ENCODE measurements at regions not wholly inside any gene's neighbourhood (a gene's known extent, or its start where the extent isn't known, plus 50 kb on each side); places are given as distances from the start of the nearest gene placed in this dataset.

DNA sequence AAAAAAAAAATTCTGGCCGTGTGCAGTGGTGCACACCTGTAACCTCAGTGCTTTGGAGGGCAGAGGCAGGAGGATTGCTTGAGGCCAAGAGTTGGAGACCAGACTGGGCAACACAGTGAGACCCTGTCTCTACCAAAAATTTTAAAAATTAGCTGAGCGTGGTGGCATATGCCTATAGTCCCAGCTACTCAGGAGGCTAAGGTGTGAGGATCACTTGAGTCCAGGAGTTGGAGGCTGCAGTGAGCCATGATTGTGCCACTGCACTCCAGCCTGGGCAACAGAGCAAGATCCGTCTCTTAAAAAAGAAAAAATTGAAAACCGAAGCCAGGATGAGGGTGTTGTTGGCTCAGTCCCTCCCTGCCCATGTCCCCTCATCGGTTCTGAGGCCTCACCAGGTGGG is 55.9 kb upstream of the PAX7 start:
- no peak overlapping the region for H2AK5ac ChIP-seq (ENCODE audit: low read depth, low read length)
- H4K8ac ChIP-seq (ENCODE audit: extremely low read depth, insufficient read depth, low read length), result no peak overlapping the region
- no peak overlapping the region for H3K27ac ChIP-seq (ENCODE audit: low read depth, low read length)
- H4K5ac ChIP-seq (ENCODE audit: insufficient read length, low read depth, low read length), result no peak overlapping the region
- H3K4me1 ChIP-seq (replicated peaks in 1 of 4; ENCODE audit: control insufficient read depth in 3 of 4, insufficient read depth in 4 of 4, low read length in 3 of 4), result no peaks in the 10 kb centered on the region; a peak in 1 of 7 replicates
- H2BK120ac ChIP-seq (replicated peaks; ENCODE audit: low read depth, low read length), result no peak overlapping the region
- no peak overlapping the region for H3K9ac ChIP-seq (replicated peaks in 1 of 4; ENCODE audit: extremely low read depth in 1 of 4, low read depth in 3 of 4, low read length in 3 of 4)
- H3K4ac ChIP-seq (replicated peaks; ENCODE audit: insufficient read length, low read depth, low read length), result no peak overlapping the region
- H3K79me2 ChIP-seq (ENCODE audit: control insufficient read depth in 1 of 2, insufficient read depth in 2 of 2, low read length in 2 of 2), result no peaks in the 10 kb centered on the region
- no peak overlapping the region for H3K14ac ChIP-seq (ENCODE audit: insufficient read length)
- CTCF ChIA-PET (ENCODE audit: partially characterized antibody), result interaction anchor here (0.7 to 38.3 kb wide), 41 partner anchors 9 to 729 kb away, joined by 3 to 984 read pairs (median 5); no protein-coding TSS in a partner anchor
- no peak for FAIRE-seq
- no peaks in the 10 kb centered on the region; the same call in 1 of the 2 replicates for H3K23me2 ChIP-seq (ENCODE audit: low read depth, low read length)
- 89% methylated on average over 5 of the region's 5 CpGs; no CpG with 5 or more reads in 1 of the 2 experiments for WGBS, 2 experiments (ENCODE audit: extremely low coverage in 1 of 2, insufficient coverage in 1 of 2, insufficient read length in 1 of 2, insufficient replicate concordance in 2 of 2, low coverage in 1 of 2, low lambda C conversion rate in 2 of 2, missing lambda C conversion rate in 1 of 2)
- no peak overlapping the region for H2BK15ac ChIP-seq (ENCODE audit: low read length)
- H2BK12ac ChIP-seq (ENCODE audit: low read depth, low read length), result no peak overlapping the region
- H2BK20ac ChIP-seq (ENCODE audit: low read length), result no peak overlapping the region
- no peak overlapping the region for H3K56ac ChIP-seq (replicated peaks; ENCODE audit: insufficient read length, low read depth, low read length)
- no peaks in the 10 kb centered on the region for H3K79me1 ChIP-seq (ENCODE audit: low read depth, low read length)
- H2AFZ ChIP-seq (ENCODE audit: low read length), result no peak overlapping the region
- H4K91ac ChIP-seq (replicated peaks; ENCODE audit: insufficient read length, low read length), result no peak overlapping the region
- no peaks in the 10 kb centered on the region for H3K36me3 ChIP-seq (ENCODE audit: control insufficient read depth in 2 of 4, insufficient read depth in 4 of 4, low read length in 3 of 4)
- H3K18ac ChIP-seq (ENCODE audit: extremely low read depth, low read length), result no peak overlapping the region
- H4K20me1 ChIP-seq (replicated peaks in 1 of 2; ENCODE audit: control insufficient read depth in 1 of 2, insufficient read depth in 2 of 2, low read length in 2 of 2), result no peaks in the 10 kb centered on the region
- POLR2A ChIA-PET (ENCODE audit: partially characterized antibody), result no interaction called here
- H3K23ac ChIP-seq (ENCODE audit: insufficient read length), result no peak overlapping the region
- H3K27me3 ChIP-seq (replicated peaks in 1 of 4; ENCODE audit: control insufficient read depth in 3 of 4, extremely low read depth in 1 of 4, insufficient read depth in 3 of 4, low read length in 3 of 4), result no peaks in the 10 kb centered on the region; a peak in 1 of 7 replicates
- H3K4me3 ChIP-seq (ENCODE audit: extremely low read depth in 1 of 4, insufficient read depth in 2 of 4, low read depth in 3 of 4, low read length in 4 of 4), result no peak overlapping the region
- no peaks in the 10 kb centered on the region for H3K9me3 ChIP-seq (ENCODE audit: insufficient read depth in 2 of 2, low read depth in 1 of 2, low read length in 1 of 2)
- no peak overlapping the region for H2BK5ac ChIP-seq (ENCODE audit: low read depth, low read length)
- H3K4me2 ChIP-seq (ENCODE audit: insufficient read depth in 1 of 2, low read depth in 2 of 2, low read length in 2 of 2), result no peak overlapping the region
- no peak for DNase-seq (ENCODE audit: low read depth in 1 of 2, low spot score in 2 of 2)
- TF ChIP-seq BRCA1 (IDR thresholded peaks at IDR 0.05; ENCODE audit: low read depth, low read length), result no peak
- no peak for TF ChIP-seq SIRT6 (IDR thresholded peaks at IDR 0.05; ENCODE audit: low read length)
- TF ChIP-seq CHD1 (IDR thresholded peaks at IDR 0.05; ENCODE audit: low read depth, low read length), result no peak
- TF ChIP-seq HDAC6 (IDR thresholded peaks at IDR 0.05; ENCODE audit: low read depth, low read length), result no peak
- no peak for TF ChIP-seq YY1 (IDR thresholded peaks at IDR 0.05; ENCODE audit: low read depth, low read length)
- no peak for TF ChIP-seq NANOG (IDR thresholded peaks at IDR 0.05; ENCODE audit: insufficient read depth, low read depth, low read length, poor library complexity, severe bottlenecking)
